ENCODE measurements at regions not wholly inside any gene's neighbourhood (a gene's known extent, or its start where the extent isn't known, plus 50 kb on each side); places are given as distances from the start of the nearest gene placed in this dataset.

- no peak for DNase-seq (ENCODE audit: low read depth in 2 of 2)
Measured at GRCh38 chr4:125440814-125441213, 126.1 kb downstream of the FAT4 start.

- no peak for DNase-seq (ENCODE audit: low read depth in 2 of 2)
Measured at GRCh38 chr4:125444166-125444565, 129.4 kb downstream of the FAT4 start.

- no peak for DNase-seq (ENCODE audit: low read depth in 2 of 2)
Measured at GRCh38 chr4:125445525-125445924, 130.8 kb downstream of the FAT4 start.

- DNase-seq (ENCODE audit: low read depth in 2 of 2) = no peak
Measured at GRCh38 chr4:125447551-125448290, 133.0 kb downstream of the FAT4 start.

GRCh38 chr4:125456075-125456474, 141.3 kb downstream of the FAT4 start:
- no peak for DNase-seq (ENCODE audit: low read depth in 2 of 2)

GRCh38 chr4:125459531-125459930, 144.8 kb downstream of the FAT4 start:
- DNase-seq (ENCODE audit: low read depth in 2 of 2) = no peak

- no peak for DNase-seq (ENCODE audit: low read depth in 2 of 2)
Measured at GRCh38 chr4:125461676-125462363, 147.1 kb downstream of the FAT4 start.

- DNase-seq (ENCODE audit: low read depth in 2 of 2) = no peak
Measured at GRCh38 chr4:125464146-125464545, 149.4 kb downstream of the FAT4 start.

- DNase-seq (ENCODE audit: low read depth in 2 of 2) = no peak
Measured at GRCh38 chr4:125481334-125482045, 166.7 kb downstream of the FAT4 start.

- no peak for DNase-seq (ENCODE audit: low read depth in 2 of 2)
Measured at GRCh38 chr4:125482822-125483221, 168.1 kb downstream of the FAT4 start.

- DNase-seq (ENCODE audit: low read depth in 2 of 2) = no peak
Measured at GRCh38 chr4:125483278-125483677, 168.5 kb downstream of the FAT4 start.

GRCh38 chr4:125484912-125485311, 170.2 kb downstream of the FAT4 start:
- DNase-seq (ENCODE audit: low read depth in 2 of 2) = no peak

- no peak for DNase-seq (ENCODE audit: low read depth in 2 of 2)
Measured at GRCh38 chr4:125486351-125486750, 171.6 kb downstream of the FAT4 start.

GRCh38 chr4:125489952-125490690, 175.4 kb downstream of the FAT4 start:
- DNase-seq (ENCODE audit: low read depth in 2 of 2) = no peak

GRCh38 chr4:125492957-125493356, 178.2 kb downstream of the FAT4 start:
- DNase-seq (ENCODE audit: low read depth in 2 of 2) = no peak

- no peak for DNase-seq (ENCODE audit: low read depth in 2 of 2)
Measured at GRCh38 chr4:125497861-125498260, 183.1 kb downstream of the FAT4 start.

GRCh38 chr4:125498981-125499380, 184.2 kb downstream of the FAT4 start:
- DNase-seq (ENCODE audit: low read depth in 2 of 2) = no peak

GRCh38 chr4:125501090-125501489, 186.3 kb downstream of the FAT4 start:
- DNase-seq (ENCODE audit: low read depth in 2 of 2) = no peak

- DNase-seq (ENCODE audit: low read depth in 2 of 2) = no peak
Measured at GRCh38 chr4:125501568-125501967, 186.8 kb downstream of the FAT4 start.

GRCh38 chr4:125505621-125506020, 190.9 kb downstream of the FAT4 start:
- no peak for DNase-seq (ENCODE audit: low read depth in 2 of 2)

GRCh38 chr4:125507141-125507540, 192.4 kb downstream of the FAT4 start:
- DNase-seq (ENCODE audit: low read depth in 2 of 2) = no peak

- no peak for DNase-seq (ENCODE audit: low read depth in 2 of 2)
Measured at GRCh38 chr4:125511715-125512114, 197.0 kb downstream of the FAT4 start.

Data from stimulated activated CD8-positive, alpha-beta memory T cell treated with anti-CD3 and anti-CD28 coated beads, Interleukin-15, amount 100 ng/mL, for 48 hours (primary cell).